ENCODE measurements at regions not wholly inside any gene's neighbourhood (a gene's known extent, or its start where the extent isn't known, plus 50 kb on each side); places are given as distances from the start of the nearest gene placed in this dataset.

DNA sequence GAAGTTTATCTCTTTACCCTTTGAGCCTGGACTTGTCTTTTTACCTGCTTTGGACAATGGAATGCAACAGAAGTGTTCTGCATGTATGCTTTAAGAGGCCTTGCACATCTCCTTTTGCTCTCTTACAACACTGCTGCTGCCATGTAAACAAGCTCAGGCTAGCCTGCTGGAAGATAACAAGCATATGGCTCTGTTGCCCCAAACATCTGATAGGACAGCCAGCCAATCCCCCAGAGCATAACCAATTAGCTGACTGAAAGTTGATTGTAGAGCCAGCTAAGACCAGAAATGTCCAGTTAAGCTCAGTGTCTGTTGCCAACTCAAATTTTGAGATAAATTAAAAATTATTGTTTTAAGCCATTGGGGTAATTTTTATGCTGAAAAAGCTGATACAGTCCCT, 510.6 kb upstream of the CNKSR2 start:
- DNase-seq (ENCODE audit: low spot score) = no peak

DNA sequence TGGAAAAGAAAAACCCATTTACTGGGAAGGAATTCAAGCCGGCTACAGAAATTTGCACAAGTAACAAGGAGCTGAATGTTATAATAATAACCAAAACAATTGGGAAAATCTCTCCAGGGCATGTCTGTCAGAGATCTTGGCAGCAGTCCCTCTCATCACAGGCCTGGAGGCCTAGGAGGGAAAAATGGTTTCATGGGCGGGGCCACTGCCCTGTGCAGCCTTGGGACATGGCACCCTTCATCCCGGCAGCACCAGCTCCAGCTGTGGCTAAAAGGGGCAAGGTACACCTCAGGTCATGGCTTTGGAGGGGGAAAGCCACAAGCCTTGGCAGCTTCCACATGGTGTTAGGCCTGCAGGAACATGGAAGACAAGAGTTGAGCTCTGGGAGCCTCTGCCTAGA, 513.1 kb upstream of the CNKSR2 start:
- no peak for DNase-seq (ENCODE audit: low spot score)

DNA sequence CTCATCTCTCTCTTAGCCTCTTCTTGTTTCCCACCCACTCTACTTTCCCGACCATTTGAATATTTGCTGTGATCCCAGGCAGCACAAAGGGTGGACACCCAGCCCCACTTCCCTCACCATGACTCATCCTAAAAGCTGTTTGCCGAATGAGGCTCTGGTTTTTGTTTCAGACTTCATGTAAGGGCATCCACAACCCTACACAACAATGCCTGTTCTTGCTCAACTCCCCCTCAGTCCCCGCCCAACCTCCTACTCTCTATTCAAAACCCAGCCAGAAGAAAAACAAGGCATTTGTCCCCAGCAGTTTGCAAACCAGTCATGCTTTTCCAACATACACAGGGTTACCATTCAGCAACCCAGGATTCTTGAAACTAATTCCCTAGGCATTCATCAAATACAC, 516.5 kb upstream of the CNKSR2 start:
- DNase-seq (ENCODE audit: low spot score) = peak; percentile 91

DNA sequence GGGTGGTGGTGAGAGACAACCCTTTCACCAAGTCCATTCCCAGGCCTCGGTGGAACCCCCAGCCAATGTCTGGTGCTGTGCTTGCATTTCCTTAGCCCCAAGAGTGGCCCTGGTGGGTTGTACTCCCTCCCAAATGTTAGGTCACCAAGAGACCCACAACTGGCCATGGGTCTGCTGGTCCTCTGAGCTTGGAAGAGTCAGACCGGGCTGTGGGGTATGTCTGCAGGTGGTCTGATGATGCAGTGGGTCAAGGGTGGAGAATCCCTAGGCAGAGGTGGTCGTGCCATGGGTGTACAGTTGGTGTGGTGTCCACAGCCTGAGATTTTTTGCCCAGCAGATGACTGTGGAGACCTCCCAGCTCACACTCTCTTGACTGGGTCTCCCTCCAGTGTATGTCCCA, 535.7 kb upstream of the CNKSR2 start:
- no peak for DNase-seq (ENCODE audit: low spot score)

DNA sequence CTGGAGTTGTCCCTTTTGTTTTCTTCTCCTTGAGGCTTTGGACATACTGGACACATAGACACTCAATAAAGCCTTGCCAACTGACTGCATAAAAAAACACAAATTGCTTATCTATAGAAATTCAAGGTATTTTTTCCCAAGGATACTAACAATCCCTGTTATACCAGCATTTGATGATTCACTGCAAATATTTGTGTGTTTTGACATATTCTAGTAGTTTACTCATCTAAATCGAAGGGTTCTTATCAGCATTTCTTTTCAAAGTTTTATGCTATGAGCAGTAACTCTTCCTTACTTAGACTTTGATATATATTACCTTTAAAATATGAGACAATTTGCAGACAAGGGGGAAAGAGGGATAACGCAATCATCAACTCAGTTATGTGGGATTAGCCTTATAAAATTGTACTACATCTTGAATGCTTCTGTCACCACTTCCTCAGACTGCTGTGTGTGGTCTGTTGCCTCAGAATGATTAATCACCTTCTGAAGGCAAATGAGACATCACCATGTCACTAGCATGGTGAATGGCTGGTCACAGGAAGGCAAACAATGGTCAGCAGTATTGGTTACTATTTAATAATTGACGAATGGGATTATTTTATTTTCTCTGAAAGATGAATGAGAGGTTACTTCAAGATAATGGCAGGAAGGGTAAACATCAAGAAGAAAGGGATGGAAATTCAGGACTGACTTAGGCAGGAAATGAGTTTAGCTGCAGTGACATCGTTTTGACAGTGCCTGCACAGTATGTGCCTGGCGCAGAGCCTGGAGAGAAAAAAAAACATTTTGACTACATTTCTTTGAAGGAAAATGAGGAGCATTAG, 544.3 kb upstream of the CNKSR2 start:
- no peak for DNase-seq (ENCODE audit: low spot score)

DNA sequence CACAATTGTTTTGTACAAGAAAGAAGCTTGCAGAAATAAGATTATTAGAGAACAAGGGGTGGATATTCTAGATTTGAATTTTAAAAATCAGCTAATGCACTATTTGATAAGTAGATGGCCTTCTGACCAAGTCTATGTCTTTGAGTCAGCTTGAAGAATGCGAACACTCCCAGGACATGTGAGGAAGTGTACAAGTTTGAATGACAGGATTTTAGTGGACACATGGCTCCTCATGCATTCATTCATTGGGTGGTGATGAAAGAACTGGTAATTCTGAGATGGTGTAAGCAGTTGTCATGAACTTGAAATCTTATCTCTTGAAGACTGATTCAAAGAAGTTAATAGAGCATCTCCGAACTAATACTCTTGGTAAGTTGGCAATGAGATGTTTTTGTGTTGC, 548.2 kb upstream of the CNKSR2 start:
- DNase-seq (ENCODE audit: low spot score) = no peak

DNA sequence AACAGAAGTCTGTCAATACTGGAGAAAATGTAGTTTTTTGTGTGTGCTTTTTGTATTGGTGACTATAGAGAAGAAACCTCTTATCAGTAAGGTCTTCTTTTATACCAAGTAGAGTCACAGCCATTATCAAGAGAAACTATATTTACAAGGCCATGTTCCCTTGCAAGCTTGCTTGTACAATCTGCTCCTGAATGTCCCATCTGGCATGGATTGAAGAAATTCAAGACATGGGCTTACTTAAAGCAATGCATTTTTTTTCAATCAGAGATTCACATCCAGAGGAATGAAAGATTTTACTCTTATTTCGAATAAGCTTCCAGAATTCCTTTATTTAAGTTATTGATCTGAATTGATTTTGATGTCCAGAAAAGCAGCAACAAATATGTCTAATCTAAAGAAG, 537.3 kb upstream of the RPS6KA3 start:
- DNase-seq (ENCODE audit: low spot score) = no peak

DNA sequence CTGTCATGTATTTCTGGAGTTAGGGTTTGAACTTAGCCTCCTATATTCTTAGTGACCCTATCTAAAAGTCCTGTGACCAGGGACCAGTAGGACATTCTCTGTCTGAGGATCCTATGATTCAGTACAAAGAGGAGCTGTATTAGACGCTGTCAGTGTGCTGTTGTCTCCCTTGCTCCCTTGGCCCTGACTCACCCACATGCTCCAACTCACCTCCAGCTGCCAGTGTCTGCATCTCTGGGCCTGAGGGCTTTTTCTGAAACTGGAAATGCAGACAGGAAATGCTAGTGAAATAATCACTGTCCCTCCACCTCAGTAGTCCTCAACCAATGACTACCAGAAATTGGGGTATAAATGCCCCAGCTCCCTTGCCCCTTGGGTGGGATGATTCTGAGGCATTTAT, 535.3 kb upstream of the RPS6KA3 start:
- no peak for DNase-seq (ENCODE audit: low spot score)

DNA sequence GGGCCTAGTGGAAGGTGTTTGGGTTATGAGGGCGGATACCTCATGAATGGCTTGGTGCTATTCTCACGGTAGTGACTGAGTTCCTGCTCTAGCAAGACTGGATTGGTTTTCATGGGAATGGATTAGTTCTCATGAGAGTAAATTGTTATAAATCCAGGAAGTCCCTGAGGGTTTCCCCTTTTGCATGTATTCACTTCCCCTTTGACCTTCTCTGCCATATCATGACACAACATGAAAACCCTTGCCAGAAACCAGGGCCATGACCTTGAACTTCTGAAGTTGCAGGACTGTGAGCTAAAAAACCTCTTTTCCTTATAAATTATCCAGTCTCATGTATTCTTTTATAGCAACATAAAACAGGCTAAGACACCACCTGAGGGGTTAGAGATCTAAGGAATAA, 529.7 kb upstream of the RPS6KA3 start:
- DNase-seq (ENCODE audit: low spot score) = no peak

DNA sequence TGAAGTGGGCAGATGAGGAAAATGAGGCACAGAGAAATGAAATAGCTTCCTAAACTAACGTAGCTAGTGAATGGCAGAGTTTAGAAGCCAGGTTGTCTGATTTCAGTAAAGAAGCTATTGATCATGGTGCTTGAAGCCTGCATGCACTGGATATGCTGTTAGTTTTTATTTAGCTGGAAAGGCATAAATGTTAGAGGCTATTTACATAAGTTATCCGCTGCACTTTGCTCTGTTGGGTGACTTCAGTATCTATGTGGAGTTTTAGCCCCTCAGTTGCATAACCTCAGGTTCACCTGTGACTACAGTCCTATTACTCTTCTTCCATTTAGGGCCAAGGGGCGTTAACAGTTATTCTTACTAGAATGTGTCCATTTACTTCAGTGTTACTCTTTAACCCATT, 522.4 kb upstream of the RPS6KA3 start:
- DNase-seq (ENCODE audit: low spot score) = no peak

DNA sequence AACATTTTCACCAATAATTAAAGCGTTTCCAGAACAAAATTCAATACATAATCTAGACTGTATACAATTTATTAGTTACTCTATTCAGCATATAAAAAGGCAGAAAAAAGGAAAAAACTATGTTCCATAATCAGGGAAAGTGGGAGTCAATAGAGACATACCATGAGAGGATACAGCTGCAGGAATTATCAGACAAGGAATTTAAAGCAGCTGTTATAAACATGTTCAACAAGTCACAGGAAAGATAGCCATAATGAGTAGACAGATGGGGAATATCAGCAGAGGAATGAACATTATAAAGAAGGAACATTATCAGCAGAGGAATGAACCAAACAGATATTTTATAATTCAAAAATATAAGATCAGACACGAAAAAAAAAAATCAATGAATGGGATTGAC, 500.6 kb upstream of the RPS6KA3 start:
- DNase-seq (ENCODE audit: low spot score) = no peak

DNA sequence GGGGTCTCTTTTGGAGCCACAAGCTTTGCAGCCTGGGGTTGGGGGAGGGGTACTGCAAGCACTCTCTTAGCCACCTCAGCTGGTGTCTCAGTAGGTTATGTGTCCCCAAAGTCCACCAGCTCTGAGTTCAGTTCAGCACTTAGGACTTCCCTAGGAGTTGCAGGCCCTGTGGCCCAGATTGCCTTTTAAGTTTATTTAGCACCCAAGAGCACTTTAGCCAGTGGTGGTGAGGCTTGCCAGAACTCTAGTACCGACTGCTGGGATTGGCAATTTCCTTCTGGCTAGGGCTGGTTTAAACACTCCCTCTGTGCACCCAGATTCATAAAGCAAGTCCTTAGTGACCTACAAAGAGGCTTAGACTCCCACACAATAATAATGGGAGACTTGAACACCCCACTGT, 489.9 kb upstream of the RPS6KA3 start:
- DNase-seq (ENCODE audit: low spot score) = no peak

DNA sequence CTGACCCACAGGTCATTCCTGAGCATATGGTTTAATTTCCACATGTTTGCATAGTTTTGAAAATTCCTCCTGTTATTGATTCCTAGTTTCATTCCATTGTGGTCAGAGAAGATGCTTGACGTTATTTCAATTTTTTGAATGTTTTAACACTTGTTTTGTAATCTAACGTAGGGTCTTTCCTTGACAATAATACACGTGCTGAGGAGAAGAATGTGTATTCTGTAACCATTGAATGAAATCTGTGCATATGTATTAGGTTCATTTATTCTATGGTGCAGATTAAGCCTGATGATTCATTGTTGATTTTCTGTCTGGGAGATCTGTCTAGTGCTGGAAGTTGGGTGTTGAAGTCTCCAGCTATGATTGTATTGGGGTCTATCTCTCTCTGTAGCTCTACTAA, 486.4 kb upstream of the RPS6KA3 start:
- DNase-seq (ENCODE audit: low spot score) = no peak

DNA sequence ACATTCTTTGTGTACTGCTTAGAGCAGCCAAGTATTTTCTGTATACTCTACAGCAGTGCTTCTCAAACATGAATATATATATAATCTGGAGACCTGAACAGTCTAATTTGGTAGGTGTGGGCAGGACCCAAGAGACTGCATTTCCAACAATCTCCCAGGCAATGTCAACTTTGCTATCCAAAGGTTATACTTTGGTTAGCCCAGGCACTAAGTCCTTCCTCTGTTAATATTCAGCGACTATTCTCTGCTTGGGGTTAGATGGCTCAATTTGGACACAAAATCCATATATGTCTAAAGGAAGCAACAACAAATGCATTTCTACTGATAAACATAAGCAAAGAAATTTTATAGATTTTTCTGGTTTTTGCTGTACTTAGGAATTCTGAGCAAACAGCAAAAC, 480.0 kb upstream of the RPS6KA3 start:
- no peak for DNase-seq (ENCODE audit: low spot score)

DNA sequence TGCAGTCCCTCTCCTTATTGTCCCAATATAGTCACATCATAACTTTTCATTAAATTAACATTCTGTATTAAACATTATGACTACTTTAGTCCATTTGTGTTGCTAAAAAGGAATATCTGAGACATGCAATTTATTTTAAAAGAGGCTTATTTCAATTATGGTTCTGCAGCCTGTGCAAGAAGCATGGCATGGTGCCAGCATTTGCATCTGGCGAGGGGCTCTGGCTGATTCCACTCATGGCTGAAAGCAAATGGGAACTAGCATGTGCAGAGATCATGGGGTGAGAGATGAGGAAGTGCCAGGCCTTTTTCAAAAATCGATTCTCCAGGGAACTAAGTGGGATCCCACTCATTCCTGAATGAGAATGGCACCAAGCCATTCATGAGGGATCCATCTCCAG, 476.3 kb upstream of the RPS6KA3 start:
- no peak for DNase-seq (ENCODE audit: low spot score)

DNA sequence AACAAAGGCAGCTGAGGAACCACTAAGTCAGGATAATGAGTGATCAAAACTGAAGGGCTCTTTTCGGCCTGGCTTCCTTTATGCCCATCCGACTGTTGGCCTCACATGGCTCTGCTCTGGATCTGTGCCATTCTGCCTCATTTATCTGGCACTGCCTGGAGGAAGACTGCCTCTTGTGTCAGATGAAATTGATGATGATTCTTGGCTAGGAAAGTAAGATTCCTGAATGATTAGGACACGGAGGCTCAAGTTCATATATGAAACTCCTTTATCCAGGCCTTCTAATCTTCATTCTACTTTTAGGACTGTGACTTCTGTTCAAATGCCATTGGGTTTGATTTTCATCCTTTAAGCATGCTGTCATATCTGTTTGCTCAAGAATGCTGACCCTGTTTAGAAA, 475.4 kb upstream of the RPS6KA3 start:
- peak; percentile 2 for DNase-seq (ENCODE audit: low spot score)

DNA sequence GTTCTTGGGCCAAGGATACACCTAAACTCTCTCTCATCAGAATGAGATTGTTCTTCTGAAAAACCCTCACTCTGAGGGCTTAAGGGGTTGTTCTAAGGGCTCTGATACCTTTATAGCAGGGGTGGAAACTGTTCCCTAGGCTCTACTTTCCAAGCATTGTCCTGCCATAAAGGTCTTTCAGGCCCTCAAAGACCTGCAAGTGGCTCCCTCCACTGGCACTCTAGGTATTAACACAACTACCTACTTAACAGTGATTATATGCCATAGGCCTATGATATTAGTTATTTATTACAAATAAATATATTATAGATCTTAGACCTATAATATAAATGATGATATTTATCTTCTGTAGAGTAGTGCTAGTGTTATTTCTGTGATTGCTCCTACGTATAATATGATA, 473.7 kb upstream of the RPS6KA3 start:
- DNase-seq (ENCODE audit: low spot score) = no peak

DNA sequence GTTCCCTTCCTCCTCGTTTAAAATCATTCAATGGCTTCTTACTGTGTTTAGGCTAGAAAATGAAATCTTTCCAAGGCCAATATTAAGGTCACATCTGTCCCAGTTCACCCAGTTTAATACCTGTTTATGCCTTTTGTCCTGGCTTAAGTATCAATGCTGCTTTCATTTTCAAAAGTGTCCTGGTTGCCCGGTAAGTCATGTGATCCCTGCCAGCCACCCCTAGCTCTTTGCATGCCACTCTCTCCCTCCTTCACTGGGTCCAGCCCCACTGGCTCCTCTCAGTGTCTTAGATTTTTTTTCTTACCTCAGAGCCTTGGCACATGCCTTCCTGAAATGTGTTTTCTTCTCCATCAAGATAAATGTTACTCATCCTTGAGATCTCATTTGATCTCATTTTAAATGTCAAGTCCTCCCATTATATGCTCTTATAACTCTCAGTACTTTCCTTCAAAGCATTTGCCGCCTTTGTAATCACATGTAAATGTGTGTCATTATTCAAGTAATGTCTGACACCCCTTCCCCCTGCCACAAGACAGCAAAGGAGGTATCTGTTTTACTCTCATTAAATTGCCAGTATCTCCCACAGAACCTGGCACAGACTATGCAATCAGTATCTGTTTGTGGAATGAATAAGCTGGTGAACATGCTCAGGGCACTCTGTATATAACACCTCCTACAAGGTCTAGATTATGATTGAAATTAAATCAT, 472.5 kb upstream of the RPS6KA3 start:
- no peak for DNase-seq (ENCODE audit: low spot score)

DNA sequence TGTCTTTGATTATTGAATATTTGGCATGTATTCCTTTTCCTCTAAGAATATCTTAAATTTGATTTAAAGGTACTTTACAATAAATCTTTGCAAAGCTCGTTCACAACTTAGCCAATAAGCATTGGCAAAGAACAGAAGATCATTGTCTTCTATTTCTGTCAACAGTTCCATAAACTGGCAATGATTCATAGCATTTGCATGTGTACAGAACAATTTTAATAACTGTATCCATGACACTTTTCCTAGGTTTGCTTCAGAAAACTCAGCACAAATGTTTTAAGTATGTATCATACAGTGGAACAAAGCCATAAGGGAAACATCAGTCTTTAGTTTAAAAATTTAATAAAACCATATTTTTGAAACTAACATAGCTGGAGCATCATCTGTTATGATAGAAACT, 462.7 kb upstream of the RPS6KA3 start:
- DNase-seq (ENCODE audit: low spot score) = no peak

DNA sequence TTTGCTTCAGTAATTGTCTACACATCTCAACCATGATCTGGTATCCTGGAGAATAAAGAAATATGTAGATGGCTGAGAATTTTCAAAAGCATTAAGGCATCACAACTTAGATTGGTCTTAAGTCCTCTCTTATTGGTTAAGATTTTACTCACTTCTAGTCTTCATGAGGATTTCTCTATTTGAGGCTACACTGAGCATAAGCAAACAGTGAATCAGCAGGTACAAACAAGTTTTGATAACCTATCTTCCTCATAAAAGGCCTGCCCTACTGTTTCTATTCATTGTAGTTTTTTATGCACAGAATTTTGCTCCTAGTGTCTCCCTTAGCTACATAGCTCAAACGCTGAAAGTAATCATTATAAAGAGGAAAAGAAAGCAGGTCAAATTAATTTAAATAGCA, 460.7 kb upstream of the RPS6KA3 start:
- DNase-seq (ENCODE audit: low spot score) = no peak

DNA sequence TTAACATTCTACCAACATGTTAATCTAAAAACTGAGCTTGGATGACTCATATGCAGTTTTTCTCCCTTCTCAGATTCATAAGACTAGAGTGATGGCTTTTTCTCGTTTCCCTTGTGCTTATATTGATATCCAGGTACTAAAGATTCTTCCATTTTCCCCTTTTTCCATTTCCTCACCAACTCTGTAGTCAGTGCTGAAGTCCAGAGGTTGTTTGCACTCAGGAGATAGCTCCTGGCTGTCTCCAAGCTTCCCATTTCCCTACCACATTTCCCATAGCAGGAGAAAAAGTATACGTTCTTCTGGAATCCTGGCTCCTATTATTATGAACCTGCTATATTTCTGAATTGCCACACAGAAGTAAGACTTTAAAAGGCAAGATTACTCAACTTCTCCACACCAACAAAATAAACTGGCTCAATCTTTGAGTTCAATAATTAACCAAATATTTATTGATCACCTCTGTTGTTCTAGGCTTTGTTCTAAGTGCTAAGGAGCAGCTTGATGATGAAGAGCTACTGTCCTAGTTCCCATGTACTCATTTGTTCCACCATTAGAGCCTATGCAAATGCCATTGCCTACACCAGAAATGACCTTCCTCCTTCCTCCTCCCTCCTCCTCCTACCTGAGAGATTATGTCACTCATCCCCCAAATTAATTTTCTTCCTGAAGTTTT, 454.4 kb upstream of the RPS6KA3 start:
- DNase-seq (ENCODE audit: low spot score) = no peak

DNA sequence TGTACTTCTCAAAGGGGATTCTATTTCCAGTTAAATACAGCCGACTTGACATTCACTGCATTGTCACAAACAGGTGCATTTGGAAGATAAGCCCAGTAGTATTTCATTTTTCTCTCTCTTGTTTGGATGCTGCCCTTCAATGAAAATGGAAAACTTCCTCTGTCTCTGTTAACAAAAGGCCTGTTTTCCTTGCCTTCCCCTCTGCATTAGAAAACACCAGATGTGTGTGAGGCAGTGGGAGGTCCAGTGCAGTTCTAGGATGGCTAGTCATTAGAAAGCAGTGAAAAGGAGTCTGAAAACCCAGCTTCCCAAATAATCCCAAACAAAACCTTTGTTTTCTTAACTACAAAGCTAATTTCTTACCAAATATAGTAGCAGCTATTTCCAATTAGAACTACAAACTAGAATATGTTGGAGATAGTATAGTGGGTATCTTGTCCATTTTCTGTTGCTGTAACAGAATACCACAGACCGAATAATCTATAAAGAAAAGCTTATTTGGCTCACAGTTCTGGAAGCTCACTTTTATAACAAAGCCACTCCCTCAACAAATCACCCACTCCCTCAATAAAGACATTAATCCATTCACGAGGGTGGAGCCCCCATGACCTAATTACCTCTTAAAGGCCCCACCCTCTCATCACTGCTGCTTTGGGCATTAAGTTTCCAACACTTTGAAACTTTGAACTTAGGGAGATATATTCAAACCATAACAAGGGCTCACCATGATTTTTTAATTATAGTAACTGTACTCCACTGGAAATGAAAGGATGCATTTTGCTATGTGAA, 452.1 kb upstream of the RPS6KA3 start:
- peak; percentile 77 for DNase-seq (ENCODE audit: low spot score)
